T-helper 1 cell (primary cell): ENCODE measurements at regions not wholly inside any gene's neighbourhood (a gene's known extent, or its start where the extent isn't known, plus 50 kb on each side); places are given as distances from the start of the nearest gene placed in this dataset.
"Not testable (repeated sequence)": the region's sequence is repeated elsewhere in the genome, so short reads cannot be mapped to it uniquely, and the experiment has no call there.

Experiments
- DNase-seq, 5 donors: peaks; one replicate each; pipeline ENCODE4 v3.0.0-alpha.2; 2012 to 2020

- DNase-seq = not testable (repeated sequence)
These were observed 785.3 kb downstream of the TTLL7 start for GRCh38 chr1:83213648-83214047.

GRCh38 chr1:83212033-83212432, 786.9 kb downstream of the TTLL7 start:
- DNase-seq = not testable (repeated sequence)

GRCh38 chr1:83208540-83208939, 790.4 kb downstream of the TTLL7 start:
- not testable (repeated sequence) for DNase-seq

GRCh38 chr1:83194610-83195009, 804.3 kb downstream of the TTLL7 start:
- DNase-seq = not testable (repeated sequence)

- DNase-seq = not testable (repeated sequence)
These were observed 816.8 kb downstream of the TTLL7 start for GRCh38 chr1:83182033-83182728.

- not testable (repeated sequence) for DNase-seq
These were observed 818.3 kb downstream of the TTLL7 start for GRCh38 chr1:83180621-83181020.

- DNase-seq = not testable (repeated sequence)
These were observed 831.3 kb downstream of the TTLL7 start for GRCh38 chr1:83167634-83168033.

GRCh38 chr1:83163879-83164475, 835.0 kb downstream of the TTLL7 start:
- not testable (repeated sequence) for DNase-seq

- DNase-seq = not testable (repeated sequence)
These were observed 840.0 kb downstream of the TTLL7 start for GRCh38 chr1:83158924-83159323.

GRCh38 chr1:83154306-83154705, 844.6 kb downstream of the TTLL7 start:
- not testable (repeated sequence) for DNase-seq

GRCh38 chr1:83151167-83151898, 847.6 kb downstream of the TTLL7 start:
- DNase-seq = not testable (repeated sequence)

- DNase-seq = not testable (repeated sequence)
These were observed 848.5 kb downstream of the TTLL7 start for GRCh38 chr1:83150479-83150878.

- DNase-seq = not testable (repeated sequence)
These were observed 853.1 kb downstream of the TTLL7 start for GRCh38 chr1:83145820-83146219.

GRCh38 chr1:83142802-83143201, 856.1 kb downstream of the TTLL7 start:
- DNase-seq = not testable (repeated sequence)

GRCh38 chr1:83135524-83136157, 863.3 kb downstream of the TTLL7 start:
- not testable (repeated sequence) for DNase-seq

- not testable (repeated sequence) for DNase-seq
These were observed 864.5 kb downstream of the TTLL7 start for GRCh38 chr1:83134322-83135014.

GRCh38 chr1:83131692-83131955, 867.3 kb downstream of the TTLL7 start:
- no peak for DNase-seq

GRCh38 chr1:83130886-83131691, 867.8 kb downstream of the TTLL7 start:
- no peak for DNase-seq

GRCh38 chr1:83129107-83129506, 869.8 kb downstream of the TTLL7 start:
- DNase-seq = no peak

- DNase-seq = no peak
These were observed 873.5 kb downstream of the TTLL7 start for GRCh38 chr1:83125456-83125855.

GRCh38 chr1:83123019-83123418, 875.9 kb downstream of the TTLL7 start:
- no peak for DNase-seq

GRCh38 chr1:83118472-83118871, 880.5 kb downstream of the TTLL7 start:
- DNase-seq = no peak
